ENCODE measurements at regions not wholly inside any gene's neighbourhood (a gene's known extent, or its start where the extent isn't known, plus 50 kb on each side); places are given as distances from the start of the nearest gene placed in this dataset.

DNA sequence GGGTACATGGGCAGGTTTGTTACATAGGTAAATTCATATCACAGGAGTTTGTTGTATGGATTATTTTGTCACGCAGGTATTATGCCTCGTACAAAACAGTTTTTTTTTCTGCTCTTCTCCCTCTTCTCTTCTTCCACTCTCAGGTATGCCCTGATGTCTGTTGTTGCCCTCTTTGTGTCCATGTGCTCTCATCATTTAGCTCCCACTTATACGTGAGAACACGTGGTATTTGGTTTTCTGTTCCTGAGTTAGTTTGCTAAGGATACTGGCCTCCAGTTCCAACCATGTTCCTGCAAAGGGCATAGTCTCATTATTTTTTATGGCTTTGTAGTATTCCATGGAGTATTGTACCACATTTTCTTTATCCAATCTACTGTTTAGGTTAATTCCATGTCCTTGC lies 65.7 kb downstream of the UNC5CL start:
- DNase-seq (ENCODE audit: low spot score): no peak

DNA sequence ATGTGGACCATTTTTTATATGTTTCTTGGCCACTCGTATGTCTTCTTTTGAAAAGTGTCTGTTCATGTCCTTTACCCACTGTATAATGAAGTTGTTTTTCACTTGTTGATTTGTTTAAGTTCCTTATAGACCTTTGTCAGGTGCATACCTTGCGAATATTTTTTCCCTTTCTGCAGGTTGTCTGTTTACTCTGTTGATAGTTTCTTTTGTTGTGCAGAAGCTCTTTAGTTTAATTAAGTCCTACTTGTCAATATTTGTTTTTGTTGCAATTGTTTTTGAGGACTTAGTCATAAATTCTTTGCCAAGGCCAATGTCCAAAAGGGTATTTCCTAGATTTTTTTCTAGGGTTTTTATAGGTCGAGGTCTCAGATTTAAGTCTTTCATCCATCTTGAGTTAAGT lies 66.2 kb downstream of the UNC5CL start:
- no peak for DNase-seq (ENCODE audit: low spot score)

DNA sequence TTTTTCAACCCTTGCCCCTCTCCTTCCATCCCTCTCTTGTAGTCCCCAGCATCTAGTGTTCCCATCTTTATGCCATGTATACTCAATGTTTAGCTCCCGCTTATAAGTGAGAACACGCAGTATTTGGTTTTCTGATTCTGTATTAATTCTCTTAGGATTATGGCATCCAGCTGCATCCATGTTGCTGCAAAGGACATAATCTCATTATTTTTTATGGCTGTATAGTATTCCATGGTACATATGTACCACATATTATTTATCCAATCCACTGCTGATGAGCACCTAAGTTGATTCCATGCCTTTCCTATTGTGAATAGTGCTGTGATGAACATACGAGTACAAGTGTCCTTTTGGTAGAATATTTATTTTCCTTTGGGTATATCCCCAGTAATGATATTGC lies 66.8 kb downstream of the UNC5CL start:
- no peak for DNase-seq (ENCODE audit: low spot score)

DNA sequence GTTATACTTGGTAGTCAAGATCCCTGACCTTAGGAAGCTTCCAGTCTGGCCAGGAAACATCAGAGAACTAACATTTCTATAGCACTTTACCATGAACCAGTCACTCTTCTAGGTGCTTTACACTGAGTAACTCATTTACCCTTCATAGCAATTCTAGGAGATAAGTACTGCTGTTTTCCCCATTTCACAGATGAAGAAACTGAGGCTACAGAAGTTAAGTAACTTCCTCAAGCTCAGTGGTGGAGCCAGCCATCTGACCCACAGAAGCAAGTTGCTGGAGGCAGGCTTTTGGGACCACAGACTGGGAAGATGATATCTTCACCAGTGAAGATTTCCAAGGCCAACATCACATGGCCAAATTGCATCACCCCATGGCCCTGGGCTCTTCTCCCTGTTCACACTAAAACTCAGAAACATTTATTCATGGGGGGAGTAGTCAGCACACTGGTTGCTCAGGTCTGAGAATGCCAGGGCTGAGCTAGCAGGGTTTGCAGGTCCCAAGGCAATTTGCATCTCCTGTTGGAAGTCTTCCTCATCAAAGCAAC lies 70.3 kb downstream of the UNC5CL start:
- no peak for DNase-seq (ENCODE audit: low spot score)

DNA sequence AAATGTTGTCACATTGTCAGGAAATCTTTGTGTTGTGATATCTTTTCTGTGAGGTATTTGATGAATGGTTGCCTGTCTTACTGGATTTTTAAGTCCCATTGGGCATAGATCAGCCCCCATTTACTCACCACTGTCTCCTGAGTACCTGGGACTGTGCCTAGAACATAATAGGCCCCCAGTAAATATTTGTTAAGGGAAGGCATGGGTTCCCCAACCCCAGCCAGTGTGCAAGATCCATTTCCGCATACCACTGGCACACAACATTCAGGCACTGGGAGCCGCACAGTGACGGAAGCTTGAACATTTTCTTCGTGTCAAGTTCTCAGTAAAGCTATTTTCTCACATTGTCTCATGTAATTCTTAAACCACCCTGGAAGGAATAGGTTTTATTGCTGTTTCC lies 72.2 kb downstream of the UNC5CL start:
- no peak for DNase-seq (ENCODE audit: low spot score)

DNA sequence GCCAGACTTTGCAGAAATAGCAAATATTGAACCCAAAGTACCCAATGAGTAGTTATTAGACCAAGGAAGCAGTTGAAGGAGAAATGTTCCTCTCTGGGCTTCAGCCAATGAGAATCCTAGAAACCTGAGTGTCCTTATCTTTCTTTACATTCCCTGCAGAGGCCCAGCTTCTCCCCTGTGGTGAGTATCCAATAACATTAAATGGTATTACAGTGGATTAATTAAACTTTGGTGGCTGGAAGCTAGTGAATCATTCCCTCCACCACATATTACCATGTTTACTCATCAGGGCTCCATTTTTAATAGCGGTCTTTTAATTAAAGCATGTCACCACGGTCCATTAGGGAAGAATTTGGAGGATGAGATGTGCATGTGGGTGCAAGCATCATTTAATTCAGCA lies 74.0 kb downstream of the UNC5CL start:
- DNase-seq (ENCODE audit: low spot score): no peak

DNA sequence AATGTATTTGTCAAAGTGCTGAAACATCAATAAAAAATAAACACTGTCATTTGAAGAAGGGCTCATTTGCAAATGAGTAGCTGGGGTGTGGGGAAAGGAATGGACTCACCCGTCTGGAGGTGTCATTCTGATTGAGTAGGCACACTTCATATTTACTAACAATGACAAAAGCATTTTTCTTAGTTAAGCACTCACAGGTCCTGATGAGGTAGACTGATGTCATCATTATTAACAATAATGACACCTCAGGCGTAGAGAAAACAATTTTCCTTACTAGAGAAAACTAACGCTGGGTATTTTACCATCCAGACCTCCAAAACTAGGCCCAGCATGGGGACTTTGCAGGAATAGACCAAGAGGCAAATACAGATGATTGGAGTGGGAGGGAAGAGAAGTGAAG lies 76.0 kb downstream of the UNC5CL start:
- DNase-seq (ENCODE audit: low spot score): no peak

DNA sequence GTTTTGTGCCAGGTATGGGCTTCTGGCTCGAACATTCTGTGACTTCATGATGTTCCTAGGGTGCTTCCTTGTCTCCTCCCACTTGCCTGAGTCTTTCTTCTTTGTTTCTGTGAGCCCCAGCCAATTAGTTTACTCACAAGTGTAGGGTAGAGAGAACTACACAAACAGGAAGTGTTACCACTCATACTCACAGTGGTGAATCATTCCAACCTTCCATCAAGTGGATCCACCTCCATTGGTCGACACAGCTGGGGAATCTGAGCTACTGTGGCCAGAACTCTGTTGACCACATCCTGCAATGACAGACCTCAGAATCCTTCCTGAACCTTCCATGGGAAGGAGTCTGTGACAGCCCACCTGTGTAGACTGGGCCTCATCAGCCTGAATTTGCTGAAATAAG lies 76.8 kb downstream of the UNC5CL start:
- DNase-seq (ENCODE audit: low spot score): no peak

DNA sequence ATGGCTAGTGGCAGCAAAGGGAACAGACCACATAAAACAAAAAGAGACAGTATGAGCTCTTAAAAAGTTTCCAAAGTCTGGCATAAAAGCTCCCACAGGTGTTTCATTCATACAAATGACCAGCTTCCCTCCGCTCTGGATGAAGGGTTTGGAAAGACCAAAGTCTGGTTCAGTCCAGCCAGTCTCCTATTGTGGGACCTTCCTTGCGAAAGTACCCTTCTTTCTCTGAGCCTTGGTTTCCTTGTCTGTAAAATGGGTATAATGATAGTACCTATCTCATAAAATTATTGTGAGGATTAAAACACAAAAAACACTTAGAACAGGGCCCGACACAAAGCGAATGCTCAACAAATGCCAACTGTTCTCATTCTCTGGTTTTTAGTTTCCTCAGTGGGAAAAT lies 77.2 kb downstream of the UNC5CL start:
- no peak for DNase-seq (ENCODE audit: low spot score)

DNA sequence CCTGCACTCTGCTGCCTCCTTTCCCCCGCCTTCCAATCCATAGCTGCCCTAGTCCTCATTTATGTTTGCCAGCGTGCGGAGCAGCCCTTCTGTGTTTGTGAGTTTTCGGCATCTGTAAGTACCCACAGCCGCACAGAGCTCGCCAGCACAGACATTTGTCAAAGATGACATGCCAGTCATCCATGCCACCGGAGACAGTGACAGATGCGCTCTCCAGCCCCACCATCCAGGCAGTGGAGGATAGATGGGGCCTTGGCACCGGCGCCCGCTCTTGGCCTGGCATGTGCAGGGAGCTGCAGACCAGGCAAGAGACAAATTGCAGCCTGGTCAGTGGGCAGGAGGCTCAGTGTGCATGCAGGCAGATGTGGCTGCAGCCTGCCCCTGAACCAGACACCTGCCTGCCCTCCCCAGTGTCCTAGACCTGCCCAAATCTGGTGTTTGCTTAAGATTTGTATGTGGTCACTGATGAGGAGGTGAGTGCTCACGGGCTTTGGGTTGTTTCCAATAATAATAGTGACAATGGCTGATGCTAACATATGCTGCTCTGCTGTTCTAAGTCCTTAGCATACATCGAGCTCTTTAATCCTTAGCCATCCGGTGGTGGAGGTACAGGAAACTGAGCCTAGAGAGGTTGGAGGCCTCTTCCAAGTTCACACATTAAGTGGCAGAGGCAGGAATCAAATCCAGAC lies 78.1 kb downstream of the UNC5CL start:
- DNase-seq (ENCODE audit: low spot score): no peak

DNA sequence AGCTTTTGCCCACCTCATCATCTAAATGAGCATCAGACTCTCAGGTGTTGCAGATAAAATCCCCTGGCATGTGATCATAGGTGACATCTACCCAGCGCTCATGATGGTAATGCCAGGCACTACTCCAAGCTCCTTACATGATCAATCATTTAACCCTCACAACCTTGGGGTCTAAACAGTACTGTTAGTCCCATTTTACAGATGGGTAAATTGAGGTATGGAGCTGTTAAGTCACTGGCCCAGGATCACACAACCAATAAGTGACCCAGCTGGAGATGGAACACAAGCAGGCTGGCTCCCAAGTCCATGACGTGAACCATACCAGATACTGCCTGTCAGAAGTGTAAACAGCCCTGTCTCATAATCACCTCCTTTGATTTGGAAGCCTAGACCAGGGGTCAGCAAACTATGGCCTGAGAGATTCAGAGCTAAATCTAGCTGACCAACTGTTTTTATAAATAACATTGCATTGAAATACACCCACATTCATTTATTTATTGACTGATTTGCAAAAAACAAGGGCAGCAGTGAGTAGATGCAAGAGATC lies 79.2 kb downstream of the UNC5CL start:
- no peak for DNase-seq (ENCODE audit: low spot score)

DNA sequence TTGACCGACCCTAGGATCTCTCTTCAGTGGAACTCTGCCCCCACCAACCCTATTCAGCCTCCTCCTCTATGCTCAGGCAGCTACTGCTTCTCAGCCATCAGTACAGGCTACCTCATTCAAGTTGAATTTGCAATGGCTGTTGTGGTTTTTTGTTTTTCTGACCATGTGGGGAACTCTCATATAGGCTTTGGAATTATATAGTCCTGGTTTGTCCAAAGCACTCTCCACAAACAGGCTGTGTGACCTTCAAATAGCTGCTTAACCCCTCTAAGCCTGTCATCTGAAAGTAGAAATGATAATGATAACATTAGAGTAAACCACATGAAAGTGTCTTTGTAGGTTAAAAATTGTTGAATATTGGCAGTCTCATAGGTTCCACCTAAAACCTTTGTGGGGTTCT lies 80.3 kb downstream of the UNC5CL start:
- DNase-seq (ENCODE audit: low spot score): no peak

DNA sequence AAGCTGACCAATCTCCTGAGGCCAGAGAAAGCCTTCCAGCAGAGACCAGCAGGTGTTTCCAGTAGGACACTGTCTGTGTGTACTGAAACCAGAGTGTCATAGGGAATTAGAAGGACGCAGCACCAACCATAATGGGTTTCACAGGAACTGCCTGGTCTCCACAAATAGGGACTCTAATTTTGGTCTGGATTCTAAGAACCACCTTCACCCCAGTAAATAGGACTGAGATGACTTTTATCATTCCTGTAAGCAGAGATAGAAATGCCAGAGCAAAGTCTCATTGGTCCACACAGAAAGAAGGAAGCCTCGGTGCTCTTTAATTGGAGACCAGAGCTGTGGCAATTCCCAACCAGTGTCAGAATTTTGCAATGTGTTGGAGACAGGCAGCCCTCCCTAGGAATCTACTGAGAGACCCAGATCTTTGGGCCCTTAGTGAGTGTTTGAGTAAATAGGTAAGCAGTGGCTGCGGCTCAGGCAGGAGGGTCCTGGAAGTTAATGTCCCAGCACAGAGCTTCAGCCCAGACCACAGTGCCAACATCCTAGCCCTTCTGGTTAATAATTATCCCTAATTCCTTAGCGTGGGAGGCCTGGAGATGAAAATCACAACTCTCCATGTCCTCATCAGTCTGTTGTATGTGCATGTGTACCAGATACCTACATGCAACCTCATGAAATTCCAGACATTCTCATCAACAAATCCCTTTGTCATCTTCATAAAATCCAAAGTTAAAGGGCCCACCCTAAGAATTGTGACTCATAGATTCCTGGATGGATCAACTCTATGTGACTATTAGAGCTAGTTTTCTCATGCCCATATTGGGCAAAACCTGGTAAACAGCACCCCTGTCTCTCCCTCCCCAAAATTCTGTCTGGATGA lies 81.2 kb downstream of the UNC5CL start:
- DNase-seq (ENCODE audit: low spot score): no peak

DNA sequence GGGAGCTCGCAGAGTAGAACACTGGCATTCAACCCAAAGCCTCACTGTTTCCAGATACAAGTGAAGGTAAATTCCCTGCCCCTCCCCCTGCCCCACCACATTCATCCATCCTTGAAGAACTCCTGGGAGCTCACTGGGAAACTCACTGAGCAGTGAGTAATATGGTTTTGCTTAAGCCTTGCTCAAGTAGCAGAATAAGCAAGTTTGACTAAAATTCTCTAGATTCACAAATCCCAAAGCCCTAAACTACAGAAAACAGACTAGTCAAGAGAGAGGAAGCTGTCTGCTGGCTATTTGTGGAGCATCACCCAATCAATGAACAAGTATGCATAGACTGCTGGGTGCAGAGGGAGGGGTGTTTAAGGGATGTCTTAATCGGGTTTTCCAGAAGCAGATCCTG lies 82.1 kb downstream of the UNC5CL start:
- no peak for DNase-seq (ENCODE audit: low spot score)

DNA sequence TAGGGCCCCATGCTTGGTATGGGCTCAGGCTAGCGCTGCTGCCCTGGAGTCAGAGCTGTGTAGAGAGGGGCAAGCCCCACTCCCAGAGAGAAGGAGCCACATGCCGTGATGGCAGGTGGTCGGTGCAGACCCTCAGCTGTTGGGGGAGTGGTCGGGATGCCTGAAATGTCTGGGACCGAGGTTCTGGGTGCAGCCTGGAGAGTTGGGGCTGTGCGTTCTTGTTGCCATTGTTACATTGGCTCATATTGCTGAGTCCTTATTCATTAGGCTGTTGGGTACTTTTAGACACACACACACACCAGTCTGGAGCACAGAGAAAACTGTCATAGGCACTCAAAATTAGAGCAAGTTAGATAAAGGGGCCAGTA lies 83.9 kb downstream of the UNC5CL start:
- DNase-seq (ENCODE audit: low spot score): no peak

DNA sequence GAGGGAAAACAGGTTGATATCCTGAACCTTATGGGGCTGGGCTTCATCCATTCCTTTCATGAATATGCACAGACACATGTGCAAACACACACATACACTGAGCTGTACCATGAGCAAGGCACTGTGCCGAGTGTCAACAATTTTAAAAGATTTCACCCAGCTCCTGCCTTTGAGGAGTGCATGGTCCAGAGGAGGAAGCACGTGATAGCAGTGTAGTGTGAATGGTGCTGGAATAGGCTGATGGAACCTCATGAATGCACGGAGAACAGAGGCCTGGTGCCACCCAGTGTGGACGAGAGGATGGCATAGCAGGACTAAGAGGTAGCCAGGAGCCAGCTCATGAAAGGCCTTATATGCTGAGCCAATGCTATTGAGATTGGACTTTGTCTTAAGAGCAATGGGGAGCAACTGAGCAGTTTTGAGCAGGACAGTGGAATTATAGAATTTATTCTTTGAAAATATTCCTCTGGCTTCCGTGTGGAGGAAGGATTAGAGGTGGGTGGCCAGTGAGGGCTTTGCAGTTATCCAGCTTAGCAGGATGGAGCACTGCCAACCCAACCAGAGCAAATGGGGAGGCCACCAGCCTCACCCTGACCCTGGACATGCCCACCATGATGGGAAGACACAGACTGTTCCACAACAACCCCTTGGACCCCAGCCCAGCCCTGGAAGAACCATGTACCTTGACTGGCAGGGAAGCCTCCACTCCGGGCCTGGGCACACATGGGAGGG lies 84.4 kb downstream of the UNC5CL start:
- no peak for DNase-seq (ENCODE audit: low spot score)

DNA sequence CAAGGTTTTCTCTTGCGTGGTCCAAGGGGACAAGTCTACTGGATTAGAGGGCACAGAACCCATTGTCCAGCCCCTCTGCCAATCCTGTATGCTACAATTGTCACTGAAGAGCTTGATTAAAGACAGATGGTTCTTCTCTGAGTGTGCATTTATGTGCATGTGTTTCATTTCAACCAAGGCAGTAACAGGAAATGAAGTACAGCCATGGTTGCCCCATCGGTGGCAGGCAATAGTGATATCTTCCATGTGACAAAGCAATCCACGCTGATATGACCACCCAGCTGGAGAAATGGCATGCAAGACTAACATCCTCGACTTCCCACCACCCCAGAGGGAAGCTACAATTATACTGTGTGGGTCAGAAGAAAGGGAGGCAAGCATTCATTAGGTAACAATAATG lies 85.5 kb downstream of the UNC5CL start:
- DNase-seq (ENCODE audit: low spot score): no peak

DNA sequence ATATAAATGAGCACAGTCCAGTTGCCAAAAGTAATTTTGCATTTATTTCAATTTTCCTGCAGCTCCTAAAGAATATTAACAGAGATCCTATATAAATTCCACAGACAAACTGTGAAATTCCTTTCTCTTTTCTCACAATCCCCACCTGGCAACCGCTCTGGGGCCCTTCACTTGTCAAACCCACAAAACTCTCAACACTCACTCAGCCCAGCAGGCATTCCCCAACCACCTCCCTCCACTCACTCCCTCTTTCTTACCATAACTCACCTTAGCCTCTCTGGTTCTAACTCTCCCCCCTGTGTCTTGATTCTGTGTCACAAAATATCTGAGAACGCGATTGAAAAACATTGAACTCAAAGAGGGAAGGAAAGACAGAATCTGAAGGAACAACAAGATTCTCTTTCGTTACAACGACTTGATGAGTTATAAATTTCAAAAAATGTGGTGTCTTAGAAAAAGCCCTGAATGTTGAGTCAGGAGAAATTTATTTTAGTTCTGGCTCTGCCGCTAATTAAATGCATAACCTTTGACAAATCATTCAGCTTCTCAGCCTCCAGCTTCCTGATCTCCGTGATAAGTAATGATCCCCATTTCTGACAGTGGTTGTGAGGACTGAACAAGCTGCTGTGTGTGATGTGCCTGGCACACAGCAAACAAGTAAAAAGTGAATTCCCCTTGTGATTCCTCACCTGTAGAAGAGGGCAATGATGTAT lies 87.9 kb downstream of the UNC5CL start:
- DNase-seq (ENCODE audit: low spot score): no peak

DNA sequence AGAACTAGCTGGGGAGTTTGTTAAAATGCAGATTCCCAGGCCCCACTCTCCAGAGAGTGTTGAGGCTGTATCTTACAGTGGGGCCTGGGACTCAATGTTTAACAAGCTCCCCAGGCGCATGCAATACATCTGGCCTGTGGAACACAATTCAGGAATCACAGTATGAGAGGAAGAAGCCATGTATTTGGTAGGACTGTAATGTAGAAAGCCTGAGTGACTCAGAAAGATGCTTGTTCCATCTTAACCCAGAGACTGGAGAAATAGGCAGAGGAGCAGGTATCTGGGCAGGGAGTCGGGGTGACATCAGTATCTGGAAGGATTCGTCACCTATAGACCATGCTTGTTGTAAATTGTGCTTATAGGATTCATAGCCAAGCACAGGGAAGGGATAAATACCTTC lies 90.5 kb downstream of the UNC5CL start:
- DNase-seq (ENCODE audit: low spot score): no peak

DNA sequence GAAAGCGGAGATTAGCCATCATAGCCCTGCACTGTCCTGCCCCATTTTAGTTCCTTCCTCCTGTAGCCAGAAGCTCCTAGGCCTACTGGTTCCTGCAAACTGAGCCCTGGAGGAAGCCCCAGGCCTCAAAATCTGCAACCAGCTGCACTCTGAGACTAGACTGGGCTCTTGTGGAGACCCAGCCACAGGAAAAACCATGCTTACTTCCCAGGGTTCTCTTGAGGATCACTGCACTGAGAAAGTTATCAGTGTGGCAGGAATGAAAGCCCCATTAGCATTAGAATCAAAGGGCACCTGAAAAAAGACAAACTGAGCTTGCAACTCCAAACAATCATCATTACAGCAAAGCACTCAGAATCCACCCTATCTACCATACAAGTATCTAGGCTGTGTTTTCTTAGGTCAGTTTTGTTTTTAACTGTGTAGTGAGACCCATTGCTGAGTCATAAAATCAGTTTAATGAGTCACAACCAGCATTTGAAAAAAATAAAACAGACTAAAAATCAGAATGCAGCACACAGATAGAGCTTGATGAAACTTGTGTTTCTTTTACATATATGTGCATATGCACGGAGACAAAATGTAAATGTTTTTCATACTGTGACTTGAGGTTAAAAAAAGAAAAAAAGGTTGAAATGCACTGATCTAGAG lies 91.0 kb downstream of the UNC5CL start:
- no peak for DNase-seq (ENCODE audit: low spot score)

DNA sequence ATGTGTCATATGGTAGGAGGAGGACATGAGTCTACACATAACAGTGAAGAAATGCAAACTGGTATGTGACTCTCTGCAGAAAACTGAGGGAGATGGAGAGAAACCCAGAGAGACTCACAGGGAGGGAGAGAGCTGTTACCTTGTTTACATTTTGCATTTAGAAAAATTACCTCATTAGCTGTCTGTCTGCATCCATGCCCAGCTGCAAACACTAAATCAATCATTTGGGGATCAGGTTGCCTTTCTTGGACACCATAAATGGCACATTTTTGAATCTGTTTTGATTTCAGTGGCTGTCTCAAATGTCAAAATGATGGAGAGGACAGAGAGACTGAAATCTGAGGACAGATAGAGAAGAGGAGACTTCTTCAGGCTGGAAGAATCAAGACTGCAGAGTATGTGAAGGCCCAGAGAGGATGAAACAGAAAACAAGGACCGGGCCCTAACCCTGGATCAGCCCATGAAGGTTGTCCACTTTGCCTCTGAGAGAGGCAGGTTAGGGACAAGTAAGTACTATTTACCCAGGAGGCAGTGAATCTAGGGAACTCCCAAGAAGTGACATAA lies 92.2 kb downstream of the UNC5CL start:
- DNase-seq (ENCODE audit: low spot score): no peak

Measured in germinal center (tissue), 1 donor.